ENCODE measurements at regions not wholly inside any gene's neighbourhood (a gene's known extent, or its start where the extent isn't known, plus 50 kb on each side); places are given as distances from the start of the nearest gene placed in this dataset.

DNA sequence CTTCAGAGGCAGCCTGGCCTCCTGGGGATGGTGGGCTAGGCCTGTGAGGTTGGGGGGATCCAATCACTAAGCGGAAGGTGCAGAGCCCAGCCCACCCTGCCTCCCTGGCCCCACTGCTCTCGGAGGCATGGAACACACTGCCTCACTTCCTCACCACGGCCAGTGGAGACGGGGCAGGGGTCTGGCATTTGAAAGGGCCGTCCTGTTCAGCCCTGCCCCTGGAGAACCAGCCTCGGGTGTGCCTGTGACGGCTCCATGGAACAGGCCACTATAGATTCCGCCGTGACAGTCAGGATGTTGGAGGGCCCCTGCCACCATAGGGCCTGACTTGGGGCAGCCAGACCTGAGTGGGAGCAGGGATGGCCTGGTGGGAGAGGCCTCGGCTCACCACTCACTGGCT is 110.2 kb downstream of the DACT2 start:
- Histone ChIP-seq H3K4me2 (ENCODE audit: insufficient read depth, low read length) (no peak overlapping the region), H2AFZ (ENCODE audit: low read depth, low read length) (no peak overlapping the region), H4K20me1 (replicated peaks; ENCODE audit: control insufficient read depth, insufficient read depth, low read length) (peaks cover 6% of the 10 kb centered on the region; the same call in 1 of the 2 replicates), H3K79me2 (ENCODE audit: control insufficient read depth, insufficient read depth, low read length) (no peaks in the 10 kb centered on the region), H3K9me3 (replicated peaks; ENCODE audit: control insufficient read depth, insufficient read depth, low read depth, low read length) (no peaks in the 10 kb centered on the region; the same call in 1 of the 2 replicates), H3K4me3 (no peak overlapping the region), H3K4me1 (replicated peaks in 1 of 2; ENCODE audit: control insufficient read depth in 2 of 2, insufficient read depth in 2 of 2, low read length in 2 of 2) (peaks cover 0 to 4% of the 10 kb centered on the region in 2 experiments; a peak in 2 of 5 replicates), H3K27ac (ENCODE audit: extremely low read depth, low read depth, low read length) (no peak overlapping the region), H3K9me1 (ENCODE audit: control insufficient read depth, insufficient read depth, low read length) (no peaks in the 10 kb centered on the region), H3K9ac (ENCODE audit: insufficient read depth in 1 of 2, low read depth in 2 of 2, low read length in 2 of 2) (no peak overlapping the region), H3K27me3 (ENCODE audit: control insufficient read depth in 2 of 2, insufficient read depth in 2 of 2, low read length in 2 of 2) (peaks cover 23 to 71% of the 10 kb centered on the region in 2 experiments), H3K36me3 (ENCODE audit: control insufficient read depth, insufficient read depth, low read length) (no peaks in the 10 kb centered on the region)
- ChIA-PET CTCF (ENCODE audit: low intra/inter-chr PET ratio) (no interaction called here), POLR2A (no interaction called here)
- in situ Hi-C loops (cut with MboI) (no loop called here), intact Hi-C loops (cut with micrococcal nuclease) (no loop called here)
- FAIRE-seq (no peak), ATAC-seq (peak; percentile 22; the same call in 1 of the 3 replicates), DNase-seq (ENCODE audit: extremely low read depth in 1 of 4, low spot score in 3 of 4) (no peak)
- BruUV-seq (replicated peaks), result no TSS peak
- 5% methylated on average over 10 of the region's 10 CpGs for WGBS (ENCODE audit: insufficient coverage, low coverage, missing lambda C conversion rate)
- TF ChIP-seq KDM2B (CRISPR knock-in tag; IDR thresholded peaks at IDR 0.05) (no peak), KHSRP (IDR thresholded peaks at IDR 0.05) (no peak), CHD1 (IDR thresholded peaks at IDR 0.05; ENCODE audit: low read length) (no peak), SLC30A9 (CRISPR knock-in tag; IDR thresholded peaks at IDR 0.05) (no peak), ZZZ3 (IDR thresholded peaks at IDR 0.05) (no peak), MTF1 (CRISPR knock-in tag; IDR thresholded peaks at IDR 0.05; ENCODE audit: borderline replicate concordance) (no peak), JUND (IDR thresholded peaks at IDR 0.05; ENCODE audit: borderline replicate concordance, low read depth, low read length) (no peak), JUND (tag; IDR thresholded peaks at IDR 0.05; ENCODE audit: borderline replicate concordance, low read depth, low read length) (no peak), POLR3G (IDR thresholded peaks at IDR 0.05; ENCODE audit: extremely low read depth, insufficient read length, insufficient replicate concordance) (no peak), MBD2 (IDR thresholded peaks at IDR 0.05; ENCODE audit: borderline replicate concordance, low read depth) (no peak), HDAC8 (tag; IDR thresholded peaks at IDR 0.05) (no peak), TCF7 (IDR thresholded peaks at IDR 0.05; ENCODE audit: borderline replicate concordance) (no peak), ARID1B (IDR thresholded peaks at IDR 0.05) (no peak), JUN (IDR thresholded peaks at IDR 0.05; ENCODE audit: borderline replicate concordance, low read depth, low read length) (no peak), JUN (CRISPR knock-in tag; IDR thresholded peaks at IDR 0.05; ENCODE audit: borderline replicate concordance) (no peak)
- TF ChIP-seq, protein P1, sequence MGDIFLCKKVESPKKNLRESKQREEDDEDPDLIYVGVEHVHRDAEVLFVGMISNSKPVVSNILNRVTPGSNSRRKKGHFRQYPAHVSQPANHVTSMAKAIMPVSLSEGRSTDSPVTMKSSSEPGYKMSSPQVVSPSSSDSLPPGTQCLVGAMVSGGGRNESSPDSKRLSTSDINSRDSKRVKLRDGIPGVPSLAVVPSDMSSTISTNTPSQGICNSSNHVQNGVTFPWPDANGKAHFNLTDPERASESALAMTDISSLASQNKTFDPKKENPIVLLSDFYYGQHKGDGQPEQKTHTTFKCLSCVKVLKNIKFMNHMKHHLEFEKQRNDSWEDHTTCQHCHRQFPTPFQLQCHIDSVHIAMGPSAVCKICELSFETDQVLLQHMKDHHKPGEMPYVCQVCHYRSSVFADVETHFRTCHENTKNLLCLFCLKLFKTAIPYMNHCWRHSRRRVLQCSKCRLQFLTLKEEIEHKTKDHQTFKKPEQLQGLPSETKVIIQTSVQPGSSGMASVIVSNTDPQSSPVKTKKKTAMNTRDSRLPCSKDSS (IDR thresholded peaks at IDR 0.05; ENCODE audit: low read depth, partially characterized antibody), result no peak
- TF ChIP-seq, protein P2, sequence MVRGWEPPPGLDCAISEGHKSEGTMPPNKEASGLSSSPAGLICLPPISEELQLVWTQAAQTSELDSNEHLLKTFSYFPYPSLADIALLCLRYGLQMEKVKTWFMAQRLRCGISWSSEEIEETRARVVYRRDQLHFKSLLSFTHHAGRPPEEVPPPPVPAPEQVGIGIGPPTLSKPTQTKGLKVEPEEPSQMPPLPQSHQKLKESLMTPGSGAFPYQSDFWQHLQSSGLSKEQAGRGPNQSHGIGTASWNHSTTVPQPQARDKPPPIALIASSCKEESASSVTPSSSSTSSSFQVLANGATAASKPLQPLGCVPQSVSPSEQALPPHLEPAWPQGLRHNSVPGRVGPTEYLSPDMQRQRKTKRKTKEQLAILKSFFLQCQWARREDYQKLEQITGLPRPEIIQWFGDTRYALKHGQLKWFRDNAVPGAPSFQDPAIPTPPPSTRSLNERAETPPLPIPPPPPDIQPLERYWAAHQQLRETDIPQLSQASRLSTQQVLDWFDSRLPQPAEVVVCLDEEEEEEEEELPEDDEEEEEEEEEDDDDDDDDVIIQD (CRISPR knock-in tag; IDR thresholded peaks at IDR 0.05), result no peak
- TF ChIP-seq, protein P3, sequence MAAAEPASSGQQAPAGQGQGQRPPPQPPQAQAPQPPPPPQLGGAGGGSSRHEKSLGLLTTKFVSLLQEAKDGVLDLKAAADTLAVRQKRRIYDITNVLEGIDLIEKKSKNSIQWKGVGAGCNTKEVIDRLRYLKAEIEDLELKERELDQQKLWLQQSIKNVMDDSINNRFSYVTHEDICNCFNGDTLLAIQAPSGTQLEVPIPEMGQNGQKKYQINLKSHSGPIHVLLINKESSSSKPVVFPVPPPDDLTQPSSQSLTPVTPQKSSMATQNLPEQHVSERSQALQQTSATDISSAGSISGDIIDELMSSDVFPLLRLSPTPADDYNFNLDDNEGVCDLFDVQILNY (CRISPR knock-in tag; IDR thresholded peaks at IDR 0.05), result no peak
- TF ChIP-seq, protein P4, sequence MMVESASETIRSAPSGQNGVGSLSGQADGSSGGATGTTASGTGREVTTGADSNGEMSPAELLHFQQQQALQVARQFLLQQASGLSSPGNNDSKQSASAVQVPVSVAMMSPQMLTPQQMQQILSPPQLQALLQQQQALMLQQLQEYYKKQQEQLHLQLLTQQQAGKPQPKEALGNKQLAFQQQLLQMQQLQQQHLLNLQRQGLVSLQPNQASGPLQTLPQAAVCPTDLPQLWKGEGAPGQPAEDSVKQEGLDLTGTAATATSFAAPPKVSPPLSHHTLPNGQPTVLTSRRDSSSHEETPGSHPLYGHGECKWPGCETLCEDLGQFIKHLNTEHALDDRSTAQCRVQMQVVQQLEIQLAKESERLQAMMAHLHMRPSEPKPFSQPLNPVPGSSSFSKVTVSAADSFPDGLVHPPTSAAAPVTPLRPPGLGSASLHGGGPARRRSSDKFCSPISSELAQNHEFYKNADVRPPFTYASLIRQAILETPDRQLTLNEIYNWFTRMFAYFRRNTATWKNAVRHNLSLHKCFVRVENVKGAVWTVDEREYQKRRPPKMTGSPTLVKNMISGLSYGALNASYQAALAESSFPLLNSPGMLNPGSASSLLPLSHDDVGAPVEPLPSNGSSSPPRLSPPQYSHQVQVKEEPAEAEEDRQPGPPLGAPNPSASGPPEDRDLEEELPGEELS (CRISPR knock-in tag; IDR thresholded peaks at IDR 0.05; ENCODE audit: borderline replicate concordance), result no peak
